GM18861 (cell line): ENCODE measurements at regions not wholly inside any gene's neighbourhood (a gene's known extent, or its start where the extent isn't known, plus 50 kb on each side); places are given as distances from the start of the nearest gene placed in this dataset.
"Not testable (repeated sequence)": the region's sequence is repeated elsewhere in the genome, so short reads cannot be mapped to it uniquely, and the experiment has no call there.

Source experiments
- ATAC-seq: cut with Tn5 transposase; IDR thresholded peaks from one replicate; pipeline ENCODE4 v1.9.1; 2021; ENCODE audit not compliant: unreplicated experiment

GRCh38 chr4:149050840-149051239, 608.6 kb upstream of the NR3C2 start:
- ATAC-seq: no peak

GRCh38 chr4:149048451-149049143, 606.4 kb upstream of the NR3C2 start:
- ATAC-seq: no peak

GRCh38 chr4:149047368-149047767, 605.2 kb upstream of the NR3C2 start:
- ATAC-seq: no peak

DNA sequence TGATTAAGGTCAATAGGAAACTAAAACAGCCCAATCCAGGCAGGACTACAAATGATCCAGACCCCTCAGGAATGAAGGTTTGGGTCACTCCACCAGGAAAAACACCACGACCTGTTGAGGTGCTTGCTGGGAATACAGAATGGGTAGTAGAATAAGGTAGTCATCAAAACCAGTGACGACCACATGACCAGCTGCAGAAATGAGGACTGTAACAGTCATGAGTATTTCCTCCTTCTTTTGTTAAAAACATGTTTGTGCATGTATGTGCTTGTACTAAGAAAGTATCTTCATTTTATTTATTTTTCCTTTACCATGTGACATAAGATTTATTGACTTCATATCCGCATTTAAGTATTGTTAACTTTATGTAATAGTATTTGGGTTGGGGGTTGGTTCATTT, 603.5 kb upstream of the NR3C2 start:
- no peak for ATAC-seq

GRCh38 chr4:149039786-149040185, 597.6 kb upstream of the NR3C2 start:
- ATAC-seq: not testable (repeated sequence)

DNA sequence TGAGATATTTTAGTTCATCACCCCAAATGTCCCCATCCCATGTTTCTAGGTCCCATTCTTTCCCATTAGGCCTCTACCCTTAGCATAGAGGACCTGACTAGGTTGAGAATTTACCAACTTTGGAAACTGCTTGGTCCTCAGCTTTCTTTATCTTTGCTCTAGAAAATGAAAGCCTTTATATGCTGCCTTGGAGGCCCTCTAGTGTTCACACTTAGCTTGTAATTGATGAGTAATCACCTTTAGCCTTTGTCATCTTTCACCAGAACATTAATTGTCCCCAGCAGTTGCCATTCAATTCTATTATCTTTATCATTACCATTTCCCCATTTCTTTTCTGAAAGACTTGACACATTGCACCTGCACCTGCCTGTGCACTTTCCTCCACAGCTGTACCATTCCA, 589.2 kb upstream of the NR3C2 start:
- no peak for ATAC-seq

DNA sequence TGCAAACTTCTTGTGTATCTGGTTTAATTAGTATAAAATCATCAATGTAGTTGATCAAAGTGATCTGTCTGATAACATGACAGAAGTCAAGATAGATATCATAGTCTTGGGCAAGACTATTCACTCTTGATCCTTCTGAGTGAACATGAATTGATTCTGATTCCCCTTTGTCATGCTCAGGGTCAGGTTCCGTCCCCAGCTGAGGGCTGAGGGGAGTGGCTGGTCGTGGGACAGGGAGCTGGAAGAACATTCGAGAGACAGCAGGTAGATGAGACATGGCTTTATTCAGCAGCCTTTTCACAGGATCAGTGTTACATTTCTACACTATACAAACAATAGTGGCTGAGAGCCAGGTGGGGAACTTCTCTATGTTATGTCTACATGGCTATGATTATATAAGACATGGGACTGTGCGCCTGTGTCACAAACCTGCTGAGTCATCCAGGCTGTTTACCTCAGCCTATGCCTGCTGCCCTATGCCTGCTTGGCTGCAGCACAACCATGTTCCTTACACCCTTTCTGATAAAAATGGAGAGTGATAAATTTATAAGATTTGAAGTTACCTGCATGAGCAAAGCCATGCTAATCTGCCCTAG, 586.9 kb upstream of the NR3C2 start:
- ATAC-seq: no peak

- ATAC-seq: no peak
Observed at GRCh38 chr4:149026696-149027095, 584.5 kb upstream of the NR3C2 start.

- no peak for ATAC-seq
Observed at GRCh38 chr4:149017002-149017734, 575.0 kb upstream of the NR3C2 start.

DNA sequence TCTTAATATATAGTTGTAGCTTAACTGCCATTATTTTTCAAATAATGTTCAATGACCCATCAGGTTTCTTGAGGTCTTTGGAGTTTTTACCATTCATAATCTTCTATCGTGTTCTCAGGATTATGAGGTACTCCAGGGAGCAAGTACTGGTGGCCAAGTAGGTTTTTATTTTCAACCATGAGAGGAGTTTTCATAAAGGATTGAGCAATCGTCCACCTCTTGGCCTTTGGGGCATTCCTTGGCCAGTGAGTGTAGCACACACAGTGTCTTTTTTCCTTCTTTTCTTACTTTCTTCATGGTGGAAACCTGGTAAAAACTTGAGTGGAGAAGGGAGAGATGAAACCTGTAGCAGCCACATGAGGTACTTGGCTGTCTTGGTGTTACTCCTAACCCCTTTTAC, 567.0 kb upstream of the NR3C2 start:
- ATAC-seq: no peak

DNA sequence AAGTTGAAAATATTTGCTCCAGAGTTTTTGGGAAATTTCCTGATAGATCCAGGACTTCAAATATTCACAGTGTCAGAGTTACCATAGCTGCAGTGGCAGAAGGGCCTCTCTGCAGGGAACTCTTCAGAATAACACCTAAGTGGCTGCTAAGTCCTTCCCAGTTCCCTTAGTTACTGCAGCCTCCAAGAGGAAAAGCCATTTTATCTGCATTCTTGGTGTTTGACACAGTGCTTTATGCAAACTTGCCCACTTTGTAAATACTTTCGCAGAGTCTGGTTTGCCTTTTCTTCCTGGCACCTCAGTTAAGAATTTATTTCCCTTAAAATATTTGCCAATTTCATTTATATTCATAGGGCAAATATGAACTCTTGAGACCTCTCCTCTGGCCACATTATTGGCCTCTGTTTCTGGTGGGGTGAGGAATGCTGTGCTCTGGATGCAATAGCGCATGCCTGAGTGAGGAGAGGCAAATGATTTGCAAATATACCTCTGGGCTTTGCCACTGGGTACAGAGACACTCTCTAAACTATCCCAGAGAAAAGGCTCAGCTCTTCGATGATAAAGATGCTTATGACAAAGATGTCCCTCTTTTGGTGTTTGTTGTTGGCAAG, 566.3 kb upstream of the NR3C2 start:
- no peak for ATAC-seq

- ATAC-seq: no peak
Observed at GRCh38 chr4:149005191-149005590, 563.0 kb upstream of the NR3C2 start.

DNA sequence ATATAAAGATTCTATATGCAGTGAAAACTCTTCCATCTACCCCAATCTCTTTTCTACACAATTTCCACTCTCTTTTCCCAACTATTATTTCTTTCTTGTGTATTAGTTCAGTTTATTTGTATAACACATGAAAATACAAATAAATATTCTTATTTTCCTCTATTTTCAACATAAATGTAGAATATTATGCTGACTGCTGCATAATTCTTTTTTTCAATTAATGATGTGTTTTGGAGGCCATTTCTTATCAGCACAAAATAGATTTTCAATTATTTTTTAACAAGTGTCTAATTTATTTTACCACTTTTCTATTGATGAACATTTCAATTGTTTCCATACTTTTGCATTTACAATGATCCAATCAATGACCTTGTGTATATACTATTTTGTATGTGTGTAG, 557.7 kb upstream of the NR3C2 start:
- ATAC-seq: no peak

GRCh38 chr4:148998719-148999118, 556.5 kb upstream of the NR3C2 start:
- no peak for ATAC-seq

GRCh38 chr4:148986951-148987350, 544.7 kb upstream of the NR3C2 start:
- ATAC-seq: no peak

DNA sequence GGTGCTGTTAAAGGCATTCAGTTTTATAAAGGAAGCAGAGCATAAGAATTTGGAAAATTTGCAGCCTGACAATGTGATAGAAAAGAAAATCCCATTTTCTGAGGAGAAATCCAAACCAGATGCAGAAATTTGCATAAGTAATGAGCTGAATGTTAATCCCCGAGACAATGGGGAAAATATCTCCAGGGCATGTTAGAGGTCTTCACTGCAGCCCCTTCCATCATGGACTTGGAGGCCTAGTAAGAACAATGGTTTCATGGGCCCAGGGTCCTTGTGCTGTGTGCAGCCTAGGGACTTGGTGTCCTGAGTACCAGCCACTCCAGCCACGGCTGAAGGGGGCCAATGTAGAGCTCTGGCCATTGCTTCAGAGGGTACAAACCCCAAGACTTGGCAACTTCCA, 542.7 kb upstream of the NR3C2 start:
- no peak for ATAC-seq

DNA sequence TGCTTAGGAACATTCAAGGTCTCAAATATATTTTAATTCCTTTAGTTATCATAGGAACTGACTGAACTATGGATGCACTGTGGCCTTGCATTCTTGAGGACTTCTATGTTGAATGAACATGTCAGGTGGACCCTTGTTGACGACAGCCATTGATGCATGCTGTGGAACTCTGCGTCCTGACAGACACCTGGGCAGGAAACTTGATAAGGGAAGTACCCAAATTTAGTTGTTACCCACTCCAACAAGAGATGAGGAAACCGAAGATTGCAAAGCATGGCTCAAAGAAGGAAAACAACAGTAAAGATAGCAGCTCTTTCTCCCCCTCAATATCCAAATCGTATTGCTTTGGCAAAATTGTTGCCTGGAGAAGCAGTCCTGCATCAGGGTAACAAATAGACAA, 540.0 kb upstream of the NR3C2 start:
- no peak for ATAC-seq

DNA sequence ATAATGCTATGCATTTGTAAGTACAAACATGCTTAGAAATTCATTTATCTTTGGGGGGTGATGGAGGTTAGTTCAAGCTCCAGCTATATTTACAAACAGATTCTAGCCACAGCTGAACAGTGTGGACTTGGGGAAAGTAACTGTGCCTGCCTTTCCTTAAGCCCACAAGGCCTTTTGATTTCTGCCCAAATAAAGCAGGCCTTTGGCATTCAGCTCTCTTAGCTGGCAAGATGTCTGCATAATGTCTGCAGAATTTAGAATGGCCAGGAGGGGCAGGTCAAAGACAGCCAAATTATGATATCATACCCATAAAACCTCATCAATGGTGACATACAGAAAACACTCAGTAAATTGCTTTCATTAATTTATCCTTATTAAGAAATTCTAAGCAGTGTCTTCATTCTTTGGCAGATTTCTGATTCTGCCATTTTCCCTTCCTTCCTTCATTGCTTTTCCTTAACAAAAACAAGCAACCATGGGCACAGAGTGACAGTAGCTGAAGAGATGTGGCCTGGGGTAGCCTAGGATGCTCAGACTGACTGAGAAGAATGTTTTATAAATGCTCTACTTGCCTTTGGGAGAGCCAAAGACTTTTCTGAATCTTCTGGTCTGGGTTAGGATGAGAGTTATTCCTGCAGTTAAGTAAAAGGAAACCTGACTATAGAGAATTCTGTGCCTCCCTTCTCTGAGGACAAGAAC, 538.7 kb upstream of the NR3C2 start:
- no peak for ATAC-seq

GRCh38 chr4:148978301-148978700, 536.1 kb upstream of the NR3C2 start:
- ATAC-seq: no peak

DNA sequence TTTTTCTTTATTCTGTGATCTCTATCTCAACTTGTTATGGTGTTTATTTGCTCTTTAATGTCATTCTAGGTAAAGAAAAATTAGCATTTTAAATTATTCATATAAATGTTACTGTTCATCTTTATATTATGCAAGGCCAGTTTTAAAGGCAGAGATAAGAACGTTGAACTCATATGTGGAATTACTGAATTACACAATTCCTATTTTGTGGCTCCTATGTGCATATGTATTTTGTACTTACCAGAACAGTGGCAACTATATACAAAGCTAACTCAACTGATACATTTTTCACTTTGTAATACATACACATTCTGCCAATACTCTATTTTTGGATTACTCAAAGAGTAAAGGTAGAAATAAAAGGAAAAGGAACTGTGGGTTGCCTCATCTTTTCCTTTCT, 533.2 kb upstream of the NR3C2 start:
- ATAC-seq: no peak

GRCh38 chr4:148965080-148965479, 522.9 kb upstream of the NR3C2 start:
- no peak for ATAC-seq
